Panc1 (cell line): ENCODE measurements at regions not wholly inside any gene's neighbourhood (a gene's known extent, or its start where the extent isn't known, plus 50 kb on each side); places are given as distances from the start of the nearest gene placed in this dataset.

Experiments used
- POLR2AphosphoS5 ChIP-seq: IDR thresholded peaks from 2 replicates; pipeline ENCODE4 v1.6.1; 2012; ENCODE audit warnings: mild to moderate bottlenecking, low read depth, low read length, moderate library complexity
- REST ChIP-seq, 2 experiments: IDR thresholded peaks; 2 replicates each; pipeline ENCODE4 v1.6.1; 2011 to 2012; ENCODE audit warnings: low read depth in 2 of 2, control low read depth in 1 of 2, low read length in 1 of 2, mild to moderate bottlenecking in 1 of 2, moderate library complexity in 1 of 2; ENCODE audit not compliant: insufficient read depth in 1 of 2
- TF ChIP-seq, protein P1 (sequence below): fragments of 450-650 bp; IDR thresholded peaks from 2 replicates; pipeline ENCODE4 v1.5.1; 2017; ENCODE audit warnings: mild to moderate bottlenecking

DNA sequence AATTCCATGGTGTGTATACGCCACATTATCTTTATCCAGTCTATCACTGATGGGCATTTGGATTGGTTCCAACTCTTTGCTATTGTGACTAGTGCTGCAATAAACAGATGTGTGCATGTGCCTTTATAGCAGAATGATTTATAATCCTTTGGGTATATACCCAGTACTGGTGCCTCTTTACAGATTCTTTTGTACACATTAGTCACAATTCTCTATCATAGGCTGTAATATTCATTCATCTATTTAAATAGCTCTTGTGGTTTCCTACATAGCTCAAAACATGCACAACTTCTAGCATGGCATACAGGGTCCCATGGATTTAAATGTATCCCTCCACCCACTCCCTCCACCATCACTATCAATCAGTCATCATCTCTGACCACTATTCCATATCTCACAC lies 324.1 kb upstream of the CADM2 start:
- TF ChIP-seq POLR2AphosphoS5 (no peak), REST (IDR thresholded peaks at IDR 0.05; ENCODE audit: insufficient read depth in 1 of 2, low read depth in 2 of 2, low read length in 1 of 2) (no peak)
- TF ChIP-seq, protein P1, sequence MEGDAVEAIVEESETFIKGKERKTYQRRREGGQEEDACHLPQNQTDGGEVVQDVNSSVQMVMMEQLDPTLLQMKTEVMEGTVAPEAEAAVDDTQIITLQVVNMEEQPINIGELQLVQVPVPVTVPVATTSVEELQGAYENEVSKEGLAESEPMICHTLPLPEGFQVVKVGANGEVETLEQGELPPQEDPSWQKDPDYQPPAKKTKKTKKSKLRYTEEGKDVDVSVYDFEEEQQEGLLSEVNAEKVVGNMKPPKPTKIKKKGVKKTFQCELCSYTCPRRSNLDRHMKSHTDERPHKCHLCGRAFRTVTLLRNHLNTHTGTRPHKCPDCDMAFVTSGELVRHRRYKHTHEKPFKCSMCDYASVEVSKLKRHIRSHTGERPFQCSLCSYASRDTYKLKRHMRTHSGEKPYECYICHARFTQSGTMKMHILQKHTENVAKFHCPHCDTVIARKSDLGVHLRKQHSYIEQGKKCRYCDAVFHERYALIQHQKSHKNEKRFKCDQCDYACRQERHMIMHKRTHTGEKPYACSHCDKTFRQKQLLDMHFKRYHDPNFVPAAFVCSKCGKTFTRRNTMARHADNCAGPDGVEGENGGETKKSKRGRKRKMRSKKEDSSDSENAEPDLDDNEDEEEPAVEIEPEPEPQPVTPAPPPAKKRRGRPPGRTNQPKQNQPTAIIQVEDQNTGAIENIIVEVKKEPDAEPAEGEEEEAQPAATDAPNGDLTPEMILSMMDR, result no peak
